H1 (cell line): ENCODE measurements at regions not wholly inside any gene's neighbourhood (a gene's known extent, or its start where the extent isn't known, plus 50 kb on each side); places are given as distances from the start of the nearest gene placed in this dataset.

ENCODE experiments used
- ATF2 ChIP-seq: IDR thresholded peaks from 2 replicates; pipeline ENCODE4 v1.6.1; 2012; ENCODE audit warnings: low read length, inconsistent platforms
- CHD7 ChIP-seq: fragments of 300-600 bp; sonication (generic); IDR thresholded peaks from 2 replicates; pipeline ENCODE4 v1.7.1; 2012; ENCODE audit warnings: low read length, moderate library complexity, mild to moderate bottlenecking, inconsistent platforms; ENCODE audit not compliant: insufficient replicate concordance
- CTBP2 ChIP-seq: IDR thresholded peaks from 2 replicates; pipeline ENCODE4 v1.7.0; 2011; ENCODE audit warnings: borderline replicate concordance, mild to moderate bottlenecking, moderate library complexity, mixed read lengths, low read length; ENCODE audit not compliant: insufficient read depth, insufficient read length
- NANOG ChIP-seq: IDR thresholded peaks from 2 replicates; pipeline ENCODE4 v1.6.1; 2011; ENCODE audit warnings: low read length, low read depth, mild to moderate bottlenecking, inconsistent platforms; ENCODE audit not compliant: insufficient read depth, poor library complexity, severe bottlenecking
- RNF2 ChIP-seq: fragments of 200-900, 300-1000 bp; sonication (generic); IDR thresholded peaks from 2 replicates; pipeline ENCODE4 v1.7.1; 2016; ENCODE audit warnings: borderline replicate concordance, low read depth, mild to moderate bottlenecking, antibody characterized with exemption, low read length; ENCODE audit not compliant: poor library complexity, severe bottlenecking; ENCODE audit errors: missing control alignments
- SIX5 ChIP-seq: IDR thresholded peaks from 2 replicates; pipeline ENCODE4 v1.6.1; 2011; ENCODE audit warnings: mild to moderate bottlenecking, low read depth, low read length
- SRF ChIP-seq: IDR thresholded peaks from 2 replicates; pipeline ENCODE4 v1.6.1; 2011; ENCODE audit warnings: mild to moderate bottlenecking, low read depth, low read length, moderate library complexity
- USF2 ChIP-seq: IDR thresholded peaks from 2 replicates; pipeline ENCODE4 v1.6.1; 2011; ENCODE audit warnings: low read length, improper control_type of control experiment

GRCh38 chr7:50914460-50914859 lies 131.8 kb upstream of the GRB10 start (continued):
- TF ChIP-seq CHD7 = no peak
- TF ChIP-seq USF2 = no peak
- TF ChIP-seq ATF2 = no peak
- no peak for TF ChIP-seq SRF
- TF ChIP-seq CTBP2 = no peak
- TF ChIP-seq SIX5 = no peak
- no peak for TF ChIP-seq RNF2
- TF ChIP-seq NANOG = no peak
